T47D (cell line): ENCODE measurements at regions not wholly inside any gene's neighbourhood (a gene's known extent, or its start where the extent isn't known, plus 50 kb on each side); places are given as distances from the start of the nearest gene placed in this dataset.
"Not testable (repeated sequence)": the region's sequence is repeated elsewhere in the genome, so short reads cannot be mapped to it uniquely, and the experiment has no call there.

Source experiments
- DNase-seq, 2 experiments: peaks; one replicate each; pipeline versions ENCODE4 v3.0.0 to v3.0.0-alpha.2; 2011 to 2012; ENCODE audit warnings: low read depth in 1 of 2, low spot score in 1 of 2
- JUND ChIP-seq: IDR thresholded peaks from 2 replicates; pipeline ENCODE4 v1.6.1; 2012; ENCODE audit warnings: low read depth
- in situ Hi-C: cut with HindIII; loops from 2 replicates; pipeline ENCODE4 v1.10.0; 2016; ENCODE audit warnings: low sequenced_read_pairs, low pct_unique_long_range_greater_than_20kb

GRCh38 chr14:71165121-71166031, 258.1 kb downstream of the PCNX1 start:
- in situ Hi-C loops: no loop called here
- TF ChIP-seq JUND: no peak
- DNase-seq: no peak

- in situ Hi-C loops: no loop called here
- DNase-seq: peak; percentile 66 to 81
- TF ChIP-seq JUND: no peak
These were observed 259.1 kb downstream of the PCNX1 start for GRCh38 chr14:71166180-71166837.

GRCh38 chr14:71167325-71167950, 260.2 kb downstream of the PCNX1 start:
- DNase-seq, in situ Hi-C loops: not testable (repeated sequence)

- not testable (repeated sequence) for DNase-seq
These were observed 260.9 kb downstream of the PCNX1 start for GRCh38 chr14:71168161-71168560.

GRCh38 chr14:71168564-71169427, 261.5 kb downstream of the PCNX1 start:
- in situ Hi-C loops: no loop called here
- no peak for TF ChIP-seq JUND
- peak; percentile 13 to 33 for DNase-seq

More at GRCh38 chr14:71168161-71168560, 260.9 kb downstream of the PCNX1 start:
- in situ Hi-C loops: not testable (repeated sequence)

- no peak for TF ChIP-seq JUND
- in situ Hi-C loops: no loop called here
- no peak for DNase-seq
These were observed 262.6 kb downstream of the PCNX1 start for GRCh38 chr14:71169861-71170260.

GRCh38 chr14:71175491-71175890, 268.2 kb downstream of the PCNX1 start:
- TF ChIP-seq JUND: no peak
- in situ Hi-C loops: no loop called here
- peak in 1 of 2 experiments; percentile 33 for DNase-seq

- no peak for TF ChIP-seq JUND
- in situ Hi-C loops: no loop called here
- no peak for DNase-seq
These were observed 271.8 kb downstream of the PCNX1 start for GRCh38 chr14:71179066-71179465.

- no peak for TF ChIP-seq JUND
- in situ Hi-C loops: no loop called here
- no peak for DNase-seq
These were observed 273.1 kb downstream of the PCNX1 start for GRCh38 chr14:71180397-71180796.

GRCh38 chr14:71181215-71182003, 274.1 kb downstream of the PCNX1 start:
- in situ Hi-C loops: no loop called here
- no peak for TF ChIP-seq JUND
- peak in 1 of 2 experiments; percentile 8 for DNase-seq

GRCh38 chr14:71183876-71184689, 276.8 kb downstream of the PCNX1 start:
- no peak for TF ChIP-seq JUND
- no peak for DNase-seq

More at GRCh38 chr14:71183876-71184689, 276.8 kb downstream of the PCNX1 start:
- in situ Hi-C loops: no loop called here
